HEK293 (cell line): ENCODE measurements at regions not wholly inside any gene's neighbourhood (a gene's known extent, or its start where the extent isn't known, plus 50 kb on each side); places are given as distances from the start of the nearest gene placed in this dataset.

Experiments
- MEIS1 ChIP-seq: sonication (generic); formaldehyde crosslinking; IDR thresholded peaks from 2 replicates; pipeline ENCODE4 v1.8.1; 2022; ENCODE audit warnings: missing genetic modification reagents, mild to moderate bottlenecking, borderline replicate concordance
- TCF7L2 ChIP-seq: IDR thresholded peaks from 2 replicates; pipeline ENCODE4 v1.6.1; 2011; ENCODE audit warnings: low read depth, mild to moderate bottlenecking, inconsistent platforms, low read length, moderate library complexity, borderline replicate concordance
- YY1 ChIP-seq: fragments of 450-650 bp; formaldehyde crosslinking; IDR thresholded peaks from 2 replicates; pipeline ENCODE4 v1.5.1; 2018; ENCODE audit warnings: missing biosample characterization, missing genetic modification characterization
- ZBTB7A ChIP-seq: fragments of 450-650 bp; formaldehyde crosslinking; IDR thresholded peaks from 2 replicates; pipeline ENCODE4 v1.5.1; 2016; ENCODE audit warnings: low read depth, missing biosample characterization, missing genetic modification characterization
- ZNF274 ChIP-seq, 2 experiments: fragments of 200-500 bp in 1 of 2; fragments of 450-650 bp in 1 of 2; sonication (Bioruptor generic) in 1 of 2; formaldehyde crosslinking in 1 of 2; IDR thresholded peaks; 2 replicates each; pipeline versions ENCODE4 v1.5.1 to v1.6.1; 2014 to 2016; ENCODE audit warnings: borderline replicate concordance in 1 of 2, inconsistent platforms in 1 of 2, low read length in 1 of 2, missing biosample characterization in 1 of 2, missing genetic modification characterization in 1 of 2
- ZNF350 ChIP-seq: fragments of 450-650 bp; formaldehyde crosslinking; IDR thresholded peaks from 2 replicates; pipeline ENCODE4 v1.5.0; 2017; ENCODE audit warnings: missing biosample characterization, mild to moderate bottlenecking, missing genetic modification characterization
- ZNF660 ChIP-seq: fragments of 450-650 bp; IDR thresholded peaks from 2 replicates; pipeline ENCODE4 v1.5.1; 2018; ENCODE audit warnings: missing biosample characterization, mild to moderate bottlenecking, missing genetic modification characterization
- TF ChIP-seq, protein P1 (sequence below): fragments of 450-650 bp; formaldehyde crosslinking; IDR thresholded peaks from 2 replicates; pipeline ENCODE4 v1.5.1; 2016; ENCODE audit warnings: missing biosample characterization, missing genetic modification characterization
- TF ChIP-seq, protein P2 (sequence below): IDR thresholded peaks from 2 replicates; pipeline ENCODE4 v1.6.1; 2011; ENCODE audit warnings: mild to moderate bottlenecking, low read depth, low read length, borderline replicate concordance
- TF ChIP-seq, protein P3 (sequence below): fragments of 450-650 bp; formaldehyde crosslinking; IDR thresholded peaks from 2 replicates; pipeline ENCODE4 v1.5.1; 2016; ENCODE audit warnings: missing biosample characterization, missing genetic modification characterization
- TF ChIP-seq, protein P4 (sequence below): fragments of 450-650 bp; formaldehyde crosslinking; IDR thresholded peaks from 2 replicates; pipeline ENCODE4 v1.5.1; 2016; ENCODE audit warnings: missing biosample characterization, missing genetic modification characterization

DNA sequence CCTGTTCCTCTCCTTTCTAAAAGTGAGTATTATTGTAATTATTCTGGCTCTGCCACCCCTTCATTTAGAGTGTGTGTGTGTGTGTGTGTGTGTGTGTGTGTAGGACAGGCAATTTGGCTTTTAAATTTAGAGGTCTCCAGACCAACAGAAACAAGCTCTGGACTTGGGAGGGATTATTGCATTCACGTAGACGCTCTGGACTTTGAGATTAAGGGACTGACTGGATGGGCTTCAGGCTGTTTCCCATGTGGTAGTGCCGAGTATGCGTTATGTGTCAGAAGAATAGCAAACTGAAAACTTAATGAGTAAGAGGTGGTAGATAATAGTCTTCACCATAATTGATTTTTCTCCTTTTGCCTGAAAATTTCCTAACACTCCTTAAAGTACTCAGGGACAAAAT is 281.9 kb downstream of the USP25 start:
- TF ChIP-seq, protein P1, sequence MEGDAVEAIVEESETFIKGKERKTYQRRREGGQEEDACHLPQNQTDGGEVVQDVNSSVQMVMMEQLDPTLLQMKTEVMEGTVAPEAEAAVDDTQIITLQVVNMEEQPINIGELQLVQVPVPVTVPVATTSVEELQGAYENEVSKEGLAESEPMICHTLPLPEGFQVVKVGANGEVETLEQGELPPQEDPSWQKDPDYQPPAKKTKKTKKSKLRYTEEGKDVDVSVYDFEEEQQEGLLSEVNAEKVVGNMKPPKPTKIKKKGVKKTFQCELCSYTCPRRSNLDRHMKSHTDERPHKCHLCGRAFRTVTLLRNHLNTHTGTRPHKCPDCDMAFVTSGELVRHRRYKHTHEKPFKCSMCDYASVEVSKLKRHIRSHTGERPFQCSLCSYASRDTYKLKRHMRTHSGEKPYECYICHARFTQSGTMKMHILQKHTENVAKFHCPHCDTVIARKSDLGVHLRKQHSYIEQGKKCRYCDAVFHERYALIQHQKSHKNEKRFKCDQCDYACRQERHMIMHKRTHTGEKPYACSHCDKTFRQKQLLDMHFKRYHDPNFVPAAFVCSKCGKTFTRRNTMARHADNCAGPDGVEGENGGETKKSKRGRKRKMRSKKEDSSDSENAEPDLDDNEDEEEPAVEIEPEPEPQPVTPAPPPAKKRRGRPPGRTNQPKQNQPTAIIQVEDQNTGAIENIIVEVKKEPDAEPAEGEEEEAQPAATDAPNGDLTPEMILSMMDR (tag by site-specific recombination): no peak
- TF ChIP-seq, protein P2, sequence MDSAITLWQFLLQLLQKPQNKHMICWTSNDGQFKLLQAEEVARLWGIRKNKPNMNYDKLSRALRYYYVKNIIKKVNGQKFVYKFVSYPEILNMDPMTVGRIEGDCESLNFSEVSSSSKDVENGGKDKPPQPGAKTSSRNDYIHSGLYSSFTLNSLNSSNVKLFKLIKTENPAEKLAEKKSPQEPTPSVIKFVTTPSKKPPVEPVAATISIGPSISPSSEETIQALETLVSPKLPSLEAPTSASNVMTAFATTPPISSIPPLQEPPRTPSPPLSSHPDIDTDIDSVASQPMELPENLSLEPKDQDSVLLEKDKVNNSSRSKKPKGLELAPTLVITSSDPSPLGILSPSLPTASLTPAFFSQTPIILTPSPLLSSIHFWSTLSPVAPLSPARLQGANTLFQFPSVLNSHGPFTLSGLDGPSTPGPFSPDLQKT: no peak
- TF ChIP-seq, protein P3, sequence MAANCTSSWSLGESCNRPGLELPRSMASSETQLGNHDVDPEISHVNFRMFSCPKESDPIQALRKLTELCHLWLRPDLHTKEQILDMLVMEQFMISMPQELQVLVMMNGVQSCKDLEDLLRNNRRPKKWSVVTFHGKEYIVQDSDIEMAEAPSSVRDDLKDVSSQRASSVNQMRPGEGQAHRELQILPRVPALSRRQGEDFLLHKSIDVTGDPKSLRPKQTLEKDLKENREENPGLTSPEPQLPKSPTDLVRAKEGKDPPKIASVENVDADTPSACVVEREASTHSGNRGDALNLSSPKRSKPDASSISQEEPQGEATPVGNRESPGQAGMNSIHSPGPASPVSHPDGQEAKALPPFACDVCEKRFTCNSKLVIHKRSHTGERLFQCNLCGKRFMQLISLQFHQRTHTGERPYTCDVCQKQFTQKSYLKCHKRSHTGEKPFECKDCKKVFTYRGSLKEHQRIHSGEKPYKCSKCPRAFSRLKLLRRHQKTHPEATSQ (tag by site-specific recombination): no peak
- TF ChIP-seq ZBTB7A (tag by site-specific recombination) (no peak), MEIS1 (no peak), ZNF350 (tag by site-specific recombination) (no peak), ZNF660 (tag by site-specific recombination) (no peak), YY1 (tag by site-specific recombination) (no peak), ZNF274 (IDR thresholded peaks at IDR 0.05; ENCODE audit: low read length) (no peak), ZNF274 (tag by site-specific recombination; IDR thresholded peaks at IDR 0.05; ENCODE audit: borderline replicate concordance) (no peak), TCF7L2 (no peak)
- TF ChIP-seq, protein P4, sequence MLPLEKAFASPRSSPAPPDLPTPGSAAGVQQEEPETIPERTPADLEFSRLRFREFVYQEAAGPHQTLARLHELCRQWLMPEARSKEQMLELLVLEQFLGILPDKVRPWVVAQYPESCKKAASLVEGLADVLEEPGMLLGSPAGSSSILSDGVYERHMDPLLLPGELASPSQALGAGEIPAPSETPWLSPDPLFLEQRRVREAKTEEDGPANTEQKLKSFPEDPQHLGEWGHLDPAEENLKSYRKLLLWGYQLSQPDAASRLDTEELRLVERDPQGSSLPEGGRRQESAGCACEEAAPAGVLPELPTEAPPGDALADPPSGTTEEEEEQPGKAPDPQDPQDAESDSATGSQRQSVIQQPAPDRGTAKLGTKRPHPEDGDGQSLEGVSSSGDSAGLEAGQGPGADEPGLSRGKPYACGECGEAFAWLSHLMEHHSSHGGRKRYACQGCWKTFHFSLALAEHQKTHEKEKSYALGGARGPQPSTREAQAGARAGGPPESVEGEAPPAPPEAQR (tag by site-specific recombination): no peak
